T-cell (primary cell): ENCODE measurements at regions not wholly inside any gene's neighbourhood (a gene's known extent, or its start where the extent isn't known, plus 50 kb on each side); places are given as distances from the start of the nearest gene placed in this dataset.

ENCODE experiments used
- ATAC-seq, 4 experiments: fragments of 200-7000 bp in 3 of 4; fragments of 150-1000 bp in 1 of 4; cut with Tn5 transposase; replicated peaks in 1 of 4; 1 replicate in 3 of 4; 2 replicates in 1 of 4; pipeline ENCODE4 v1.10.0; 2021; ENCODE audit warnings: moderate library complexity in 3 of 4, mild to moderate bottlenecking in 2 of 4, moderate number of reproducible peaks in 1 of 4
- CTCF ChIA-PET, 2 donors: fragments of 300-600 bp; sonication (Branson Sonifier 250); formaldehyde crosslinking; loops; one replicate each; lab custom pipeline; 2022; ENCODE audit warnings: antibody characterized with exemption in 2 of 2; lab: Charles Lee
- POLR2A ChIA-PET, 2 donors: fragments of 300-600 bp; sonication (Branson Sonifier 250); formaldehyde crosslinking; loops; one replicate each; lab custom pipeline; 2022; ENCODE audit warnings: antibody characterized with exemption in 2 of 2; lab: Charles Lee
- DNase-seq, 35 experiments: peaks; one replicate each; pipeline versions ENCODE4 v3.0.0 to v3.0.0-alpha.2; 2013 to 2023
- H3K27ac ChIP-seq: one replicate; pipeline ENCODE4 v1.5.1; 2013; ENCODE audit warnings: low read length
- H3K27me3 ChIP-seq, 2 experiments: replicated peaks in 1 of 2; 1 replicate in 1 of 2; 2 replicates in 1 of 2; pipeline versions ENCODE4 v1.6.1 to v1.7.0; 2013; ENCODE audit warnings: low read length in 1 of 2, mixed read lengths in 1 of 2; ENCODE audit not compliant: control insufficient read depth in 2 of 2, insufficient read depth in 2 of 2; ENCODE audit errors: extremely low read depth in 1 of 2
- H3K36me3 ChIP-seq, 2 donors: 1 replicate in 1 of 2; 2 replicates in 1 of 2; pipeline versions ENCODE4 v1.6.1 to v1.7.0; 2013; ENCODE audit warnings: low read length in 1 of 2; ENCODE audit not compliant: control insufficient read depth in 2 of 2, insufficient read depth in 1 of 2; ENCODE audit errors: extremely low read depth in 1 of 2
- H3K4me1 ChIP-seq, 2 experiments: 1 replicate in 1 of 2; 2 replicates in 1 of 2; pipeline versions ENCODE4 v1.6.1 to v1.7.0; 2013; ENCODE audit warnings: low read length in 2 of 2, mixed read lengths in 1 of 2; ENCODE audit not compliant: insufficient read depth in 2 of 2, control insufficient read depth in 1 of 2; ENCODE audit errors: extremely low read depth in 1 of 2
- H3K4me3 ChIP-seq, 2 donors: 1 replicate in 1 of 2; 2 replicates in 1 of 2; pipeline versions ENCODE4 v1.5.1 to v1.7.0; 2013; ENCODE audit warnings: mild to moderate bottlenecking in 2 of 2, low read length in 1 of 2, moderate library complexity in 1 of 2; ENCODE audit not compliant: control insufficient read depth in 1 of 2; ENCODE audit errors: extremely low read depth in 1 of 2
- H3K9me3 ChIP-seq: 2 replicates; pipeline ENCODE4 v1.7.0; 2013
- H3K27ac Mint-ChIP-seq, 2 donors: one replicate each; pipeline ENCODE4 v1.8.0; 2020 to 2021; ENCODE audit warnings: mild to moderate bottlenecking in 2 of 2, mixed read lengths in 2 of 2
- H3K27me3 Mint-ChIP-seq, 2 donors: one replicate each; pipeline ENCODE4 v1.8.0; 2021 to 2022; ENCODE audit warnings: mixed read lengths in 2 of 2
- H3K36me3 Mint-ChIP-seq: one replicate; pipeline ENCODE4 v1.8.0; 2021; ENCODE audit warnings: mixed read lengths
- H3K4me1 Mint-ChIP-seq, 3 donors: one replicate each; pipeline ENCODE4 v1.8.0; 2020 to 2022; ENCODE audit warnings: mixed read lengths in 3 of 3, mild to moderate bottlenecking in 1 of 3
- H3K4me3 Mint-ChIP-seq, 3 donors: one replicate each; pipeline ENCODE4 v1.8.0; 2020 to 2022; ENCODE audit warnings: mild to moderate bottlenecking in 3 of 3, mixed read lengths in 3 of 3, moderate library complexity in 3 of 3
- H3K9me3 Mint-ChIP-seq, 3 donors: one replicate each; pipeline ENCODE4 v1.8.0; 2020 to 2022; ENCODE audit warnings: mixed read lengths in 3 of 3
- WGBS: methylation state at CpG from one replicate; pipeline ENCODE4 v1.1.5; 2013; ENCODE audit warnings: missing lambda C conversion rate; ENCODE audit not compliant: insufficient coverage; 5-methylcytosine and 5-hydroxymethylcytosine counted together

DNA sequence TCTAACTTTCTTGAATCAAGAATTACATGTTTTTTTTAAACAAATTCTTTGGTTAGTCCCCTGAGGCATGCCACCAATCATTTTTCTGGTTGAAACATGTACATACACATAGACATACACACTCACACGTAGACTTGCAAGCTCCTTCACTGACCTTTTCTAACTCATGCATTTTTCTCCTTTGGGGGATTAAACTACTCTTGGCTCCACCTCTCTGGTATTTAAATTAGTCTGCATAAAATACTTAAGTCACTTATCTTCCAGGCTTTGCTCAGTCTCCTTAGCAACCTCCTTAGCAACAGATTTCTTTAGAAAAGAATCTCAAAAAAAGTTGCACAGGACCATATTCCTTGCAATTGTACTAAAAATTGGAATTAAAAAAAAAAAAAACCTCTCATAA, 440.9 kb upstream of the LRRC7 start:
- H3K27me3 Mint-ChIP-seq = no peaks in the 10 kb centered on the region
- H3K27ac Mint-ChIP-seq = no peak overlapping the region
- peaks cover 10 to 18% (median 12%) of the 10 kb centered on the region in 3 donors for H3K9me3 Mint-ChIP-seq
- CTCF ChIA-PET = no interaction called here
- POLR2A ChIA-PET = interaction anchor here in 1 of 2 donors (0.7 kb wide), 1 partner anchor 771 kb away, joined by 7 read pairs; no protein-coding TSS in a partner anchor
- H3K36me3 ChIP-seq = no peaks in the 10 kb centered on the region
- no peak overlapping the region for H3K27ac ChIP-seq
- H3K4me3 ChIP-seq = no peak overlapping the region
- no peak for DNase-seq
- H3K36me3 Mint-ChIP-seq = no peaks in the 10 kb centered on the region
- no peak for ATAC-seq
- H3K9me3 ChIP-seq = peaks cover 2% of the 10 kb centered on the region
- H3K27me3 ChIP-seq = no peaks in the 10 kb centered on the region
- H3K4me1 Mint-ChIP-seq = no peaks in the 10 kb centered on the region
- no CpG with 5 or more reads among the region's 1 CpG for WGBS
- no peak overlapping the region for H3K4me3 Mint-ChIP-seq
- H3K4me1 ChIP-seq = no peaks in the 10 kb centered on the region

DNA sequence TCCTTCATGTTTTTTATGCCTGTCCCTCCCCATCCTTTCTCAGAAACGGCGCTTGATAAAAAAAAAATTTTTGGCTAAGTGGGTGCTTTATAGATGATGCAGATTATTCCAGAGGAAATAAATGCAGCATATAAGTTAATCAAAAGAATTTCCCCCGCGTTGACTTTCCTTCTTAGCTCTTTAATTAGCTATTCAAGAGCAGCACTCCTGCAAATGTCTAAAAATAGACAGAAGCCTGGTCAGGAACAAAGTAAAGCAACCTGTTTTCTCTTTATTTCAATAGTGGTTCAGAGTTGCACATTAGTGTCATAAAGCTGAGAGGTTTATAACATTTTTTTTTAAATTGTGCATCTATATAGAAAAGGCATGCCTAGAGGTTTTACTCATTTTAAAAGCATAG, 439.5 kb upstream of the LRRC7 start:
- Histone ChIP-seq H3K27ac (no peak overlapping the region), H3K4me3 (no peak overlapping the region), H3K4me1 (no peaks in the 10 kb centered on the region), H3K36me3 (no peaks in the 10 kb centered on the region), H3K9me3 (peaks cover 2% of the 10 kb centered on the region), H3K27me3 (no peaks in the 10 kb centered on the region)
- Mint-ChIP-seq H3K4me1 (no peaks in the 10 kb centered on the region), H3K27me3 (no peaks in the 10 kb centered on the region), H3K4me3 (no peak overlapping the region), H3K36me3 (no peaks in the 10 kb centered on the region), H3K9me3 (peaks cover 10 to 15% (median 11%) of the 10 kb centered on the region in 3 donors), H3K27ac (no peak overlapping the region)
- CTCF ChIA-PET = no interaction called here
- POLR2A ChIA-PET = no interaction called here
- no CpG with 5 or more reads among the region's 4 CpGs for WGBS
- ATAC-seq (no peak), DNase-seq (no peak)

- Histone ChIP-seq H3K36me3 (no peaks in the 10 kb centered on the region), H3K4me3 (no peak overlapping the region), H3K27me3 (no peaks in the 10 kb centered on the region), H3K9me3 (peaks cover 2% of the 10 kb centered on the region), H3K27ac (no peak overlapping the region), H3K4me1 (no peaks in the 10 kb centered on the region)
- ATAC-seq (no peak), DNase-seq (no peak)
- H3K27ac Mint-ChIP-seq = no peak overlapping the region
- H3K36me3 Mint-ChIP-seq = no peaks in the 10 kb centered on the region
- H3K4me3 Mint-ChIP-seq = no peak overlapping the region
- H3K27me3 Mint-ChIP-seq = no peaks in the 10 kb centered on the region
- CTCF ChIA-PET = no interaction called here
- POLR2A ChIA-PET = no interaction called here
- peaks cover 10 to 11% (median 10%) of the 10 kb centered on the region in 3 donors for H3K9me3 Mint-ChIP-seq
- WGBS = 69% methylated on average over 2 of the region's 4 CpGs
- no peaks in the 10 kb centered on the region for H3K4me1 Mint-ChIP-seq
These were observed 438.2 kb upstream of the LRRC7 start for GRCh38 chr1:69129538-69129937.

- no peak for ATAC-seq
- no peak overlapping the region for H3K27ac Mint-ChIP-seq
- H3K4me3 Mint-ChIP-seq = no peak overlapping the region
- no peak for DNase-seq
- no peak overlapping the region for H3K4me3 ChIP-seq
- H3K27me3 ChIP-seq = no peaks in the 10 kb centered on the region
- ChIA-PET POLR2A (no interaction called here), CTCF (no interaction called here)
- H3K4me1 ChIP-seq = no peaks in the 10 kb centered on the region
- H3K27me3 Mint-ChIP-seq = no peaks in the 10 kb centered on the region
- no peaks in the 10 kb centered on the region for H3K4me1 Mint-ChIP-seq
- no peak overlapping the region for H3K27ac ChIP-seq
- no peaks in the 10 kb centered on the region for H3K36me3 Mint-ChIP-seq
- H3K9me3 Mint-ChIP-seq = peaks cover 4 to 26% (median 19%) of the 10 kb centered on the region in 3 donors
- no peaks in the 10 kb centered on the region for H3K36me3 ChIP-seq
- no CpG with 5 or more reads among the region's 1 CpG for WGBS
- no peaks in the 10 kb centered on the region for H3K9me3 ChIP-seq
These were observed 429.6 kb upstream of the LRRC7 start for GRCh38 chr1:69138172-69138571.

DNA sequence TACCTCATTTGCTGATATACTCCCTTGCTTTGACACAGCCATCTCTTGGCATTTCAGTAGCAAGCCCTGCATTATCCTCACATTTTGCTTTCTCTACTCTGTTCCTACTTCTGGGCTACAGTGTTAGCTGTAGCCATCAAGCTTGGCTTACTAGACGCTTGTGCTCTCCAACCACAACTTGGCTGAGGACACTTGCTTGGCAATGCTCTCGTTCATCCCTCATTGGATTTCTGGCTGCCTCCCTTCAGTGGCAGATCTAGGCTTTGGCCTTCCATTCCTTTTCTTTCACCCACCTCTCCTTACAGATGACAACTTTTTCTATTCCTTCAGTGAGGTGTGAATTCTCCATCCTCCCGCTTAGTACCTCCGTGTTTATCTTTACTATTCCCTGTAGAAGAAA, 428.7 kb upstream of the LRRC7 start:
- no peaks in the 10 kb centered on the region for H3K4me1 Mint-ChIP-seq
- DNase-seq = no peak
- H3K27ac Mint-ChIP-seq = no peak overlapping the region
- H3K27me3 Mint-ChIP-seq = no peaks in the 10 kb centered on the region
- H3K9me3 ChIP-seq = no peaks in the 10 kb centered on the region
- POLR2A ChIA-PET = no interaction called here
- ATAC-seq = no peak
- CTCF ChIA-PET = no interaction called here
- no peak overlapping the region for H3K4me3 Mint-ChIP-seq
- H3K4me3 ChIP-seq = no peak overlapping the region
- no peak overlapping the region for H3K27ac ChIP-seq
- no peaks in the 10 kb centered on the region for H3K27me3 ChIP-seq
- WGBS = 90% methylated on average over 2 of the region's 4 CpGs
- H3K4me1 ChIP-seq = no peaks in the 10 kb centered on the region
- H3K36me3 Mint-ChIP-seq = no peaks in the 10 kb centered on the region
- peaks cover 4 to 26% (median 17%) of the 10 kb centered on the region in 3 donors for H3K9me3 Mint-ChIP-seq
- no peaks in the 10 kb centered on the region for H3K36me3 ChIP-seq

DNA sequence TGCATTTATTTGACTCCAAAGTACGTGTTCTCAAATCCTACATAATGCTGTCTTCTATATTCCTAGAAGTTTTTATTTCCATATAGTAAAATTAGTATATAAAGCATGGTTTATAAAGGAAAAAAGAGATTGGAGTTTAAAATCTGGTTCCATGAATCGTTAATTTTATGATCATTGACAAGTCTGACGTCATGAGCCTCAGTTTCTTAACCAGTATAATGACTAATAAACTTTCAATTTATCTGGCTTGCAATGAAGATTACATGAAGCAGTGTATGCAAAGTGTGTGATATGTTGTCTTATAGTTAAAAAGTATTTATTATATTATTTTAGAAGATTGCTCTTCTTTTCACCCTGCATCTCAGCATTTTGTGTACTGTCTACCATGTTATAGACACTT, 421.4 kb upstream of the LRRC7 start:
- Histone ChIP-seq H3K27ac (no peak overlapping the region), H3K4me3 (no peak overlapping the region), H3K4me1 (no peaks in the 10 kb centered on the region), H3K27me3 (no peaks in the 10 kb centered on the region), H3K9me3 (no peaks in the 10 kb centered on the region), H3K36me3 (no peaks in the 10 kb centered on the region)
- WGBS = no CpG with 5 or more reads among the region's 3 CpGs
- Mint-ChIP-seq H3K36me3 (no peaks in the 10 kb centered on the region), H3K4me1 (no peaks in the 10 kb centered on the region), H3K27ac (no peak overlapping the region), H3K4me3 (no peak overlapping the region), H3K27me3 (no peaks in the 10 kb centered on the region), H3K9me3 (peaks cover 0 to 14% (median 9%) of the 10 kb centered on the region in 3 donors)
- DNase-seq (no peak), ATAC-seq (no peak)
- CTCF ChIA-PET = no interaction called here
- POLR2A ChIA-PET = no interaction called here

- POLR2A ChIA-PET = no interaction called here
- Histone ChIP-seq H3K27ac (no peak overlapping the region), H3K36me3 (no peaks in the 10 kb centered on the region), H3K27me3 (no peaks in the 10 kb centered on the region), H3K4me1 (no peaks in the 10 kb centered on the region), H3K9me3 (no peaks in the 10 kb centered on the region), H3K4me3 (no peak overlapping the region)
- Mint-ChIP-seq H3K4me3 (no peak overlapping the region), H3K9me3 (peaks cover 0 to 19% (median 13%) of the 10 kb centered on the region in 3 donors), H3K36me3 (no peaks in the 10 kb centered on the region), H3K27me3 (no peaks in the 10 kb centered on the region), H3K27ac (no peak overlapping the region), H3K4me1 (no peaks in the 10 kb centered on the region)
- ATAC-seq (no peak), DNase-seq (no peak)
- CTCF ChIA-PET = interaction anchor here in 1 of 2 donors (1.0 kb wide), 1 partner anchor 8 kb away, joined by 7 read pairs; no protein-coding TSS in a partner anchor
- no CpG with 5 or more reads among the region's 1 CpG for WGBS
These were observed 419.0 kb upstream of the LRRC7 start for GRCh38 chr1:69148731-69149130.
